Mesenchymal stem cell (in vitro differentiated cells and primary cell): ENCODE measurements at regions not wholly inside any gene's neighbourhood (a gene's known extent, or its start where the extent isn't known, plus 50 kb on each side); places are given as distances from the start of the nearest gene placed in this dataset.
"Not testable (repeated sequence)": the region's sequence is repeated elsewhere in the genome, so short reads cannot be mapped to it uniquely, and the experiment has no call there.

Experiments used
- DNase-seq: peaks from one replicate; pipeline ENCODE4 v3.0.0-alpha.2; 2013
- H2AFZ ChIP-seq: one replicate; pipeline ENCODE4 v1.6.1; 2013; ENCODE audit warnings: low read depth, mild to moderate bottlenecking, control low read depth, inconsistent platforms, low read length, moderate library complexity
- H2AK5ac ChIP-seq: 2 replicates; pipeline ENCODE4 v1.6.1; 2013; ENCODE audit warnings: low read length, moderate library complexity, mild to moderate bottlenecking, inconsistent platforms; ENCODE audit not compliant: severe bottlenecking
- H2BK120ac ChIP-seq: one replicate; pipeline ENCODE4 v1.6.1; 2013; ENCODE audit warnings: low read depth, mild to moderate bottlenecking, inconsistent platforms, low read length, moderate library complexity
- H2BK12ac ChIP-seq, 2 experiments: one replicate each; pipeline ENCODE4 v1.6.1; 2013; ENCODE audit warnings: inconsistent platforms in 2 of 2, low read length in 2 of 2, mild to moderate bottlenecking in 2 of 2, moderate library complexity in 2 of 2, control low read depth in 1 of 2
- H2BK15ac ChIP-seq: one replicate; pipeline ENCODE4 v1.6.1; 2013; ENCODE audit warnings: mild to moderate bottlenecking, low read depth, inconsistent platforms; ENCODE audit not compliant: poor library complexity, severe bottlenecking
- H2BK5ac ChIP-seq: 2 replicates; pipeline ENCODE4 v1.6.1; 2013; ENCODE audit warnings: low read depth, mild to moderate bottlenecking, low read length, control low read depth, inconsistent platforms; ENCODE audit not compliant: poor library complexity, severe bottlenecking
- H3K14ac ChIP-seq, 2 experiments: one replicate each; pipeline ENCODE4 v1.6.1; 2013; ENCODE audit warnings: inconsistent platforms in 2 of 2, low read length in 2 of 2, control low read depth in 1 of 2, mild to moderate bottlenecking in 1 of 2, moderate library complexity in 1 of 2
- H3K18ac ChIP-seq, 2 experiments: one replicate each; pipeline ENCODE4 v1.6.1; 2013; ENCODE audit warnings: inconsistent platforms in 2 of 2, low read length in 2 of 2, control low read depth in 1 of 2, low read depth in 1 of 2, mild to moderate bottlenecking in 1 of 2
- H3K23ac ChIP-seq, 2 experiments: one replicate each; pipeline ENCODE4 v1.6.1; 2013; ENCODE audit warnings: inconsistent platforms in 2 of 2, low read length in 2 of 2, mild to moderate bottlenecking in 2 of 2, moderate library complexity in 2 of 2, control low read depth in 1 of 2
- H3K27ac ChIP-seq: 2 replicates; pipeline ENCODE4 v1.5.1; 2013; ENCODE audit warnings: mild to moderate bottlenecking, moderate library complexity, low read length, control low read depth, inconsistent platforms; ENCODE audit not compliant: poor library complexity, severe bottlenecking
- H3K27me3 ChIP-seq, 2 experiments: 2 replicates each; pipeline versions ENCODE4 v1.6.1 to v1.7.0; 2013; ENCODE audit warnings: low read length in 2 of 2, mild to moderate bottlenecking in 2 of 2, moderate library complexity in 2 of 2, control low read depth in 1 of 2, inconsistent platforms in 1 of 2; ENCODE audit not compliant: control insufficient read depth in 1 of 2, insufficient read depth in 1 of 2
- H3K36me3 ChIP-seq, 2 experiments: 2 replicates each; pipeline versions ENCODE4 v1.6.1 to v1.7.0; 2013; ENCODE audit warnings: low read length in 2 of 2, control low read depth in 1 of 2, inconsistent platforms in 1 of 2, low read depth in 1 of 2, mild to moderate bottlenecking in 1 of 2; ENCODE audit not compliant: insufficient read depth in 2 of 2, control insufficient read depth in 1 of 2
- H3K4ac ChIP-seq, 2 experiments: one replicate each; pipeline ENCODE4 v1.6.1; 2013; ENCODE audit warnings: inconsistent platforms in 2 of 2, low read length in 2 of 2, mild to moderate bottlenecking in 2 of 2, moderate library complexity in 2 of 2, control low read depth in 1 of 2, low read depth in 1 of 2
- H3K4me1 ChIP-seq: 2 replicates; pipeline ENCODE4 v1.6.1; 2013; ENCODE audit warnings: low read depth, low read length, control low read depth; ENCODE audit not compliant: control insufficient read depth, insufficient read depth
- H3K4me2 ChIP-seq: 2 replicates; pipeline ENCODE4 v1.6.1; 2013; ENCODE audit warnings: low read length, mild to moderate bottlenecking, inconsistent platforms; ENCODE audit not compliant: poor library complexity, severe bottlenecking
- H3K4me3 ChIP-seq, 2 experiments: 2 replicates each; pipeline versions ENCODE4 v1.5.1 to v1.7.0; 2013; ENCODE audit warnings: low read length in 2 of 2, mild to moderate bottlenecking in 2 of 2, control low read depth in 1 of 2, low read depth in 1 of 2; ENCODE audit not compliant: insufficient read depth in 1 of 2
- H3K79me1 ChIP-seq: replicated peaks from 2 replicates; pipeline ENCODE4 v1.6.1; 2013; ENCODE audit warnings: mild to moderate bottlenecking, control low read depth, low read length, inconsistent platforms; ENCODE audit not compliant: poor library complexity, severe bottlenecking
- H3K9ac ChIP-seq: 2 replicates; pipeline ENCODE4 v1.7.0; 2013; ENCODE audit warnings: mild to moderate bottlenecking, low read length, moderate library complexity
- H3K9me3 ChIP-seq: 2 replicates; pipeline ENCODE4 v1.7.0; 2013; ENCODE audit warnings: mild to moderate bottlenecking, low read length; ENCODE audit not compliant: control insufficient read depth
- H4K8ac ChIP-seq: one replicate; pipeline ENCODE4 v1.6.1; 2013; ENCODE audit warnings: inconsistent platforms, mild to moderate bottlenecking, low read length, moderate library complexity
- H4K91ac ChIP-seq: one replicate; pipeline ENCODE4 v1.6.1; 2013; ENCODE audit warnings: mild to moderate bottlenecking, low read length, inconsistent platforms
- WGBS: methylation state at CpG from one replicate; pipeline ENCODE4 v1.1.7; 2013; ENCODE audit warnings: mixed read lengths; 5-methylcytosine and 5-hydroxymethylcytosine counted together

DNA sequence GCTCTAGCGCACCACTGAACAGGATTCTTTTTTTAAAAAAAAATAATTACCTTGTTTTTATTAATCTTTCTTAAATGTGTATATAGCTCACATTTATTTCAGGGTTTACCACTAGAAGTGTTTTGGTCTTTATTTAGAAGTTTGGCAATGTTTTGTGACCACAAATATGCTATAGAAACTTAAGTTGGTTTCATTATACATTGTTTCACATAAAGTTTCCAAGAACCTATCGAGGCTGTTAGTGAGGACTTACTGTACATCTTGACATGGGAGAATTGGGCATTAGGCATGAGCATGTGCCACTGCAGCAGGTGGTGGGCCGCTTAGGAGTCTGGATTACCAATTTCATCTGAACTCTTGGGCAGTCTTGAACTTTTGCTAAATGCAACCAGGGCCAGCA is 77.9 kb upstream of the TMEM164 start:
- H3K23ac ChIP-seq, H3K14ac ChIP-seq, H3K9me3 ChIP-seq, H4K8ac ChIP-seq, H2BK15ac ChIP-seq, H2AK5ac ChIP-seq, H3K4ac ChIP-seq, H3K79me1 ChIP-seq, H3K4me2 ChIP-seq, H2BK5ac ChIP-seq, H2BK120ac ChIP-seq, H2AFZ ChIP-seq, H2BK12ac ChIP-seq, H3K18ac ChIP-seq, H4K91ac ChIP-seq, H3K9ac ChIP-seq, H3K27ac ChIP-seq, DNase-seq, H3K4me1 ChIP-seq, H3K36me3 ChIP-seq, H3K4me3 ChIP-seq: not testable (repeated sequence)
- 85% methylated on average over 2 of the region's 3 CpGs for WGBS
- peaks cover 0 to 53% of the 10 kb centered on the region in 2 experiments for H3K27me3 ChIP-seq

DNA sequence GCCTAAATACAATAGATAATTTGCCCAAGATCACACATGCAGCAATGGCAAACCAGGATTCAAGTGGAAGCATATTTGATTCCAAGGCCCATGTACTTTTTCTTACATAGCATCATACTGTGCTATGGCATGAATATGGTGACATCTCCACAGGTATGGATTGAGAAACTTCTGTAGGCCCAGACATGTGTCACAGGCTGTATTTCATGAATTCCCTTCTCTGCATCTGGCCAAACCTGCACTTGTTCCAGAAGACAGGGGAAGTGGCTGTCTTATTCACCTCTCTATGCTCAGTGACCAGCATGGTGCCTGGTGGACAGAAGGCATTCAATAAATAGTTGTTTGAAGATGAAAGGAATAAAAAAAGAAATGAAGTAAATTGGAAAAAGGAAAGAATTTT is 77.3 kb upstream of the TMEM164 start:
- Histone ChIP-seq H3K27ac (no peak overlapping the region), H3K18ac (no peak overlapping the region), H2BK12ac (no peak overlapping the region), H3K36me3 (no peaks in the 10 kb centered on the region), H3K4me1 (no peaks in the 10 kb centered on the region), H2AFZ (no peak overlapping the region), H3K9ac (no peak overlapping the region), H3K79me1 (no peaks in the 10 kb centered on the region), H4K8ac (no peak overlapping the region), H3K14ac (no peak overlapping the region), H3K27me3 (peaks cover 0 to 46% of the 10 kb centered on the region in 2 experiments), H3K4ac (no peak overlapping the region), H2BK120ac (no peak overlapping the region), H2BK15ac (no peak overlapping the region), H3K9me3 (no peaks in the 10 kb centered on the region), H3K4me3 (no peak overlapping the region), H4K91ac (no peak overlapping the region), H3K23ac (no peak overlapping the region), H2BK5ac (no peak overlapping the region), H3K4me2 (no peak overlapping the region), H2AK5ac (no peak overlapping the region)
- no peak for DNase-seq

DNA sequence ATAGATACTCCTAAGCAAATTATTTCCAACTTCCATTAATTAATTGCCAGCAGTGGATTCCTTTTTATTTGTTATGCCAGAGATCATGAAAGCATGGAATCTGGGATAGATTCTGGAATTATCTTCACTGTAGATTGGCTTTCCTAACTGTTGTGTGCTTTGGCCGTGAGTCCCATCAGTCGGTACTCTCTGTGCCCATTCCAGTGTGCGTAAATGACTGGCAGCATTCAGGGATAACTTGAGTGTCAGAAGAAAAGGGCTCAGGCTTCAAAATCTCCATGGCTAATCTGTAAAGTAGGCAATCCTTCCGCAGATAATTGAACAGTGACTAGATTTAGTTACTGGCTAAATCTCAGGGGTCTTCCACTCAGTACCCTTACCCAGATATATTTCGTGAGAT is 76.8 kb upstream of the TMEM164 start:
- H4K91ac ChIP-seq = no peak overlapping the region
- no peak overlapping the region for H4K8ac ChIP-seq
- H2AFZ ChIP-seq = no peak overlapping the region
- H3K4me1 ChIP-seq = no peaks in the 10 kb centered on the region
- no peak overlapping the region for H3K4ac ChIP-seq
- no peak overlapping the region for H3K4me3 ChIP-seq
- no peak overlapping the region for H2BK15ac ChIP-seq
- no peak overlapping the region for H3K18ac ChIP-seq
- no peaks in the 10 kb centered on the region for H3K9me3 ChIP-seq
- H2BK12ac ChIP-seq = no peak overlapping the region
- peaks cover 0 to 42% of the 10 kb centered on the region in 2 experiments for H3K27me3 ChIP-seq
- no peak overlapping the region for H3K23ac ChIP-seq
- no peaks in the 10 kb centered on the region for H3K36me3 ChIP-seq
- H3K4me2 ChIP-seq = no peak overlapping the region
- H2AK5ac ChIP-seq = no peak overlapping the region
- no peak overlapping the region for H3K27ac ChIP-seq
- H2BK120ac ChIP-seq = no peak overlapping the region
- DNase-seq = no peak
- no peaks in the 10 kb centered on the region for H3K79me1 ChIP-seq
- H3K9ac ChIP-seq = no peak overlapping the region
- H2BK5ac ChIP-seq = no peak overlapping the region
- no peak overlapping the region for H3K14ac ChIP-seq
- WGBS = 98% methylated on average over 4 of the region's 5 CpGs

DNA sequence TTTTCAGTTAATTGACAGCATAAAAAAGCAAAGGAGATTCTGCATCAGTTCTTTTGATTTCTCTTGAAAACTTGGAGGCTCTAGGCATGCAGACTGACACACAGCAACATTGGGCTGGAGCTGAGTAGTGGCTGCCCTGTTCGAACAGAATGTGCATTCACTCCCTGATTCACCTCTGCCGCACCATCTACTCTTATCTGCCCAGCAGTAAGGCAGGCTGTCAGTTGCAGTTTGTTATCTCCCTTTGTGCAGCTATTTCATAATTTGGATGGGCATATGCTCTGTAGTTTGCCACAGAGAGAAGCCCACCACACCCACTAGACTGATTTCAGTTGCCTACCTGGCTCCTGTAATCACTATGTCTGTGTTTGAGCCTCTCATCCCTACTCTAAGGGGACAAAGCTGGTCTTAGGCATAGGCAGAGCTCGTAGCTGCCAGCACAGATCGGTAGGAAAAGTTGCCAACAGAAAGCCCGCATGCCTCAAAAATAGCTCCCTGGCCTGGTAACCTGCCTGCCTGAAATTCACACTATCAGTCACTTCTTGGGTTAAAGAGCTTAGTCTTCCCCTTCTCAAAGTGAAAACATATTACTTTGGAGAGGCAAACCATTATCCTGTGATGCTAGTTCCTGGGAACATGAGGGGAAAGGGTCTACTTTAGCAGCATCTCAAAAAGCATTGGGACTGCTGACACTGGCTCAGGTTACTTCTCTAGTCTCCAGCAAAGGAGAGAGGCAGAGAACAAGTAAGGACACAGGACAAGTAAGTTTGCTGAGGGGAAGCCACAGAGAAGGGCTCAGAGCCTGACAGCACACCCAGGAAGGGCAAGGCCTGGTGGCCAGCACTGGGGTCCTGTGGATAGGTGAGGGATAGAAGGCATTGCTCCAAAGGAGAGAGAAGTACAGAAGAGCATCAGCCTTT is 75.9 kb upstream of the TMEM164 start:
- Histone ChIP-seq H2AK5ac (no peak overlapping the region), H3K4me2 (no peak overlapping the region), H2BK5ac (no peak overlapping the region), H3K9ac (no peak overlapping the region), H2BK15ac (no peak overlapping the region), H3K14ac (no peak overlapping the region), H3K27me3 (peaks cover 0 to 47% of the 10 kb centered on the region in 2 experiments), H3K4me1 (no peaks in the 10 kb centered on the region), H3K18ac (peak overlapping the region in 1 of 2 experiments; percentile 21), H3K9me3 (no peaks in the 10 kb centered on the region), H4K8ac (no peak overlapping the region), H3K4ac (no peak overlapping the region), H2BK12ac (peak overlapping the region in 1 of 2 experiments; percentile 42), H2BK120ac (no peak overlapping the region), H4K91ac (no peak overlapping the region), H3K79me1 (no peaks in the 10 kb centered on the region), H3K4me3 (no peak overlapping the region), H3K36me3 (no peaks in the 10 kb centered on the region), H2AFZ (no peak overlapping the region), H3K23ac (no peak overlapping the region), H3K27ac (no peak overlapping the region)
- DNase-seq = no peak
- 91% methylated on average over 5 of the region's 5 CpGs for WGBS
